Esophagus squamous epithelium (tissue), 5 donors: ENCODE measurements at regions not wholly inside any gene's neighbourhood (a gene's known extent, or its start where the extent isn't known, plus 50 kb on each side); places are given as distances from the start of the nearest gene placed in this dataset.

ENCODE experiments used
- DNase-seq: peaks from one replicate; lab custom pipeline; 2025; lab: John Stamatoyannopoulos, UW
- H3K27ac ChIP-seq, 4 donors: fragments of 200-600 bp; sonication (generic); one replicate each; pipeline ENCODE4 v1.5.1; 2016 to 2019; ENCODE audit warnings: mild to moderate bottlenecking in 1 of 4
- H3K27me3 ChIP-seq, 4 donors: fragments of 200-600 bp; sonication (generic); 1 replicate in 3 of 4; 2 replicates in 1 of 4; pipeline versions ENCODE4 v1.5.1 to v1.6.0; 2017 to 2021; ENCODE audit warnings: antibody characterized with exemption in 1 of 4
- H3K36me3 ChIP-seq, 3 donors: fragments of 200-600 bp; sonication (generic); one replicate each; pipeline ENCODE4 v1.5.1; 2016 to 2019
- H3K4me1 ChIP-seq, 3 donors: fragments of 200-600 bp; sonication (generic); one replicate each; pipeline ENCODE4 v1.5.1; 2017 to 2019
- H3K4me3 ChIP-seq, 4 donors: fragments of 200-600 bp; sonication (generic); 1 replicate in 3 of 4; 2 replicates in 1 of 4; pipeline ENCODE4 v1.5.1; 2016 to 2019; ENCODE audit warnings: mild to moderate bottlenecking in 2 of 4, moderate library complexity in 1 of 4
- H3K9me3 ChIP-seq, 3 donors: fragments of 200-600 bp; sonication (generic); one replicate each; pipeline ENCODE4 v1.5.1; 2016 to 2019
- POLR2A ChIP-seq, 4 donors: fragments of 450-650 bp; IDR thresholded peaks; one replicate each; pipeline ENCODE4 v1.6.1; 2017; ENCODE audit warnings: antibody characterized with exemption in 4 of 4, mild to moderate bottlenecking in 4 of 4, moderate library complexity in 3 of 4
- WGBS, 2 donors: methylation state at CpG; one replicate each; pipeline ENCODE4 v1.1.5; 2018; 5-methylcytosine and 5-hydroxymethylcytosine counted together
- intact Hi-C: fragments of 100-400 bp; cut with DNase I; formaldehyde crosslinking; loops from one replicate; pipeline ENCODE4 v1.15.0; 2022
- TF ChIP-seq, protein P1 (sequence below), 6 experiments: fragments of 450-650 bp in 4 of 6; fragments of 200-600 bp in 2 of 6; sonication (generic) in 2 of 6; IDR thresholded peaks; one replicate each; pipeline ENCODE4 v1.5.1; 2016 to 2019; ENCODE audit warnings: antibody characterized with exemption in 6 of 6, mild to moderate bottlenecking in 4 of 6, moderate library complexity in 4 of 6
- donor health status: DM: yes; HTN: yes; CAD: no.

- intact Hi-C loops, result no loop called here
Measured at GRCh38 chr18:60092073-60092472, 192.3 kb downstream of the PMAIP1 start.

DNA sequence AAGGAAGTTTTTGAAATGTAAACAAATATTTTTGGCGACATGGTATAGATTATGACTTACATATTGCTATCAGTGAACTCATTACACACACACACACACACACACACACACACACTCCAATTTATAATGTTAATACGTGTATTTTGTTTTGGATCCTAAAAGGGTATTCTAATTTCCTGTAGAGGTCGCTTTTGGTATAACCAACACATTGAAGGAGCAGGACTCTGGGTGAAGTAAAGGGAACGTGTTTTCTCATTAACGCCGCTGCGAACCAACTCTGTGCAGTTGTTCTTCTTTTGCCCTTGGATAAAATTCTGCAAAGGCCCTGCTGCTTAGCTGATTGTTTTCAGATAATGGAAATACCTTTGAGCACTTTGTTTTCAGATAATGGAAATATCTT, 190.4 kb downstream of the PMAIP1 start:
- 49 to 52% methylated on average over 7 of the region's 7 CpGs for WGBS, 2 donors
- Histone ChIP-seq H3K9me3 (no peaks in the 10 kb centered on the region), H3K36me3 (no peaks in the 10 kb centered on the region), H3K4me1 (no peaks in the 10 kb centered on the region), H3K4me3 (no peak overlapping the region), H3K27me3 (no peaks in the 10 kb centered on the region), H3K27ac (no peak overlapping the region)
- no peak for DNase-seq
- TF ChIP-seq POLR2A (IDR thresholded peaks at IDR 0.05), result no peak
- TF ChIP-seq, protein P1, sequence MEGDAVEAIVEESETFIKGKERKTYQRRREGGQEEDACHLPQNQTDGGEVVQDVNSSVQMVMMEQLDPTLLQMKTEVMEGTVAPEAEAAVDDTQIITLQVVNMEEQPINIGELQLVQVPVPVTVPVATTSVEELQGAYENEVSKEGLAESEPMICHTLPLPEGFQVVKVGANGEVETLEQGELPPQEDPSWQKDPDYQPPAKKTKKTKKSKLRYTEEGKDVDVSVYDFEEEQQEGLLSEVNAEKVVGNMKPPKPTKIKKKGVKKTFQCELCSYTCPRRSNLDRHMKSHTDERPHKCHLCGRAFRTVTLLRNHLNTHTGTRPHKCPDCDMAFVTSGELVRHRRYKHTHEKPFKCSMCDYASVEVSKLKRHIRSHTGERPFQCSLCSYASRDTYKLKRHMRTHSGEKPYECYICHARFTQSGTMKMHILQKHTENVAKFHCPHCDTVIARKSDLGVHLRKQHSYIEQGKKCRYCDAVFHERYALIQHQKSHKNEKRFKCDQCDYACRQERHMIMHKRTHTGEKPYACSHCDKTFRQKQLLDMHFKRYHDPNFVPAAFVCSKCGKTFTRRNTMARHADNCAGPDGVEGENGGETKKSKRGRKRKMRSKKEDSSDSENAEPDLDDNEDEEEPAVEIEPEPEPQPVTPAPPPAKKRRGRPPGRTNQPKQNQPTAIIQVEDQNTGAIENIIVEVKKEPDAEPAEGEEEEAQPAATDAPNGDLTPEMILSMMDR (IDR thresholded peaks at IDR 0.05), result no peak
- intact Hi-C loops, result no loop called here

More at GRCh38 chr18:60092073-60092472, 192.3 kb downstream of the PMAIP1 start:
- H3K9me3 ChIP-seq, result no peaks in the 10 kb centered on the region
- no peaks in the 10 kb centered on the region for H3K27me3 ChIP-seq
- no peak overlapping the region for H3K4me3 ChIP-seq
- TF ChIP-seq POLR2A (IDR thresholded peaks at IDR 0.05), result no peak
- TF ChIP-seq, protein P1 (IDR thresholded peaks at IDR 0.05), result no peak
- H3K27ac ChIP-seq, result no peak overlapping the region
- no peaks in the 10 kb centered on the region for H3K36me3 ChIP-seq
- DNase-seq, result no peak
- no peaks in the 10 kb centered on the region for H3K4me1 ChIP-seq

- DNase-seq, result no peak
- no peaks in the 10 kb centered on the region for H3K27me3 ChIP-seq
- WGBS, 2 donors, result 38 to 83% methylated on average over 1 of the region's 1 CpG
- H3K4me3 ChIP-seq, result no peak overlapping the region
- intact Hi-C loops, result no loop called here
- TF ChIP-seq, protein P1 (IDR thresholded peaks at IDR 0.05), result no peak
- TF ChIP-seq POLR2A (IDR thresholded peaks at IDR 0.05), result no peak
- no peaks in the 10 kb centered on the region for H3K4me1 ChIP-seq
- H3K36me3 ChIP-seq, result no peaks in the 10 kb centered on the region
- no peaks in the 10 kb centered on the region for H3K9me3 ChIP-seq
- no peak overlapping the region for H3K27ac ChIP-seq
Measured at GRCh38 chr18:60082790-60083189, 183.0 kb downstream of the PMAIP1 start.

DNA sequence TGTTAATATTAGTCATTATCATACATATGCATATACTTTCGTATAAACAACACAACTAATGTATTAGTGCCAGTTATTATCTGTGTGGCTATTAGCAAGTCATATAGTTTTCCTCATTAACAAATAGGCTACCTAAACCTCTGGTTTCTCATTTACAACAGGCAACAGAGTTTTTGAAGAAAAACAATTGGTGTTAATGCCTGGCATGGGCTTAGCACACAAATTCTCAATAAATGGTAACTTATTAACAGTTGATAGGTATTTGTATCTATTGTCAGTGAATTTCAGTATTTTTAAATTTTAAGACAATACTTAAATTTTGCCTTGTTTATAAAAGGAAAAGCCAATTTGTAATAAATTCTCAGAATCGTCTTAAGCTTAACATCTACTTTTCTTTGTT, 182.5 kb downstream of the PMAIP1 start:
- DNase-seq, result no peak
- Histone ChIP-seq H3K4me3 (no peak overlapping the region), H3K4me1 (no peaks in the 10 kb centered on the region), H3K36me3 (no peaks in the 10 kb centered on the region), H3K27ac (no peak overlapping the region), H3K27me3 (no peaks in the 10 kb centered on the region), H3K9me3 (no peaks in the 10 kb centered on the region)
- intact Hi-C loops, result no loop called here
- 62 to 68% methylated on average over 2 of the region's 2 CpGs for WGBS, 2 donors
- TF ChIP-seq, protein P1 (IDR thresholded peaks at IDR 0.05), result no peak
- TF ChIP-seq POLR2A (IDR thresholded peaks at IDR 0.05), result no peak

DNA sequence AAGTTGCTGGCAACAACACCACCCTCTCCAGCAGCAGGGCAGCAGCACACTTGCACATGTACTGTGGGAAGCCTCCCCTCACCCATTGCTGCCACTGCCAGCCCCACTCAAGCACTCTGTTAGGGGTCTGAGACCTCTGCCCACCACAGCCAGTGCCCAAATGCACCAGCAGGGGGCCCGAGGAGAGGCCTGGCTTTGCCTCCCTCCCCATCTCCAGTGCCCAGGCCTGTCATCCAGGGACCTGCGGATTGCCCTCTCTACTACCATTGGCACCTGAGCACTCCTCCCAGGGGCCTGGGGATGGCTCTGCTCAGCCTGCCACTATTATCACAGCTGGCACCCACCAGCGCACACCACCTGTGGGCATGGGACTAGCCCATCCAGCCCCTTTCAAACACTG, 175.7 kb downstream of the PMAIP1 start:
- TF ChIP-seq POLR2A (IDR thresholded peaks at IDR 0.05), result no peak
- TF ChIP-seq, protein P1 (IDR thresholded peaks at IDR 0.05), result no peak
- WGBS, 2 donors, result 89% methylated on average over 3 of the region's 3 CpGs; no CpG with 5 or more reads in 1 of the 2 donors
- Histone ChIP-seq H3K4me1 (no peaks in the 10 kb centered on the region), H3K27me3 (no peaks in the 10 kb centered on the region), H3K36me3 (no peaks in the 10 kb centered on the region), H3K4me3 (no peak overlapping the region), H3K27ac (no peak overlapping the region), H3K9me3 (no peaks in the 10 kb centered on the region)
- DNase-seq, result no peak
- intact Hi-C loops, result no loop called here
